HEK293 (cell line): ENCODE measurements at regions not wholly inside any gene's neighbourhood (a gene's known extent, or its start where the extent isn't known, plus 50 kb on each side); places are given as distances from the start of the nearest gene placed in this dataset.

ENCODE experiments used
- CTCF ChIA-PET: fragments of 350-600 bp; formaldehyde crosslinking; extraction: SDS; loops from one replicate; lab custom pipeline; 2021; ENCODE audit warnings: antibody characterized with exemption; lab: Yijun Ruan, JAX
- POLR2A ChIA-PET: fragments of 300-600 bp; formaldehyde crosslinking; extraction: SDS; loops from one replicate; lab custom pipeline; 2020; ENCODE audit warnings: antibody characterized with exemption, inconsistent platforms; lab: Yijun Ruan, JAX
- H3K27ac ChIP-seq: fragments of 200-500 bp; sonication (Bioruptor generic); 2 replicates; pipeline ENCODE4 v1.5.1; 2014; ENCODE audit warnings: low read depth, low read length, control low read depth, inconsistent platforms; ENCODE audit errors: extremely low read depth
- H3K36me3 ChIP-seq, 2 experiments: fragments of 200-500 bp in 1 of 2; sonication (Bioruptor generic) in 1 of 2; 1 replicate in 1 of 2; 2 replicates in 1 of 2; pipeline ENCODE4 v1.5.1; 2014 to 2017; ENCODE audit warnings: inconsistent platforms in 2 of 2, low read length in 2 of 2; ENCODE audit not compliant: control insufficient read depth in 2 of 2, insufficient read depth in 1 of 2
- H3K4me1 ChIP-seq: fragments of 200-500 bp; sonication (Bioruptor generic); 2 replicates; pipeline ENCODE4 v1.5.1; 2014; ENCODE audit warnings: mild to moderate bottlenecking, low read length, inconsistent platforms; ENCODE audit not compliant: control insufficient read depth, insufficient read depth
- H3K4me3 ChIP-seq: 2 replicates; pipeline ENCODE4 v1.5.1; 2011; ENCODE audit warnings: low read depth, mild to moderate bottlenecking, control low read depth, low read length, moderate library complexity
- H3K9me3 ChIP-seq: fragments of 200-500 bp; sonication (Bioruptor generic); 2 replicates; pipeline ENCODE4 v1.5.1; 2014; ENCODE audit warnings: low read depth, low read length, inconsistent platforms; ENCODE audit not compliant: control insufficient read depth, insufficient read depth
- AEBP2 ChIP-seq: fragments of 450-650 bp; formaldehyde crosslinking; IDR thresholded peaks from 2 replicates; pipeline ENCODE4 v1.5.1; 2016; ENCODE audit warnings: missing biosample characterization, missing genetic modification characterization, borderline replicate concordance
- FEZF1 ChIP-seq: fragments of 450-650 bp; formaldehyde crosslinking; IDR thresholded peaks from 2 replicates; pipeline ENCODE4 v1.5.1; 2016; ENCODE audit warnings: missing biosample characterization, missing genetic modification characterization
- OVOL3 ChIP-seq: fragments of 450-650 bp; formaldehyde crosslinking; IDR thresholded peaks from 2 replicates; pipeline ENCODE4 v1.5.1; 2016; ENCODE audit warnings: missing biosample characterization, missing genetic modification characterization
- SALL2 ChIP-seq: fragments of 450-650 bp; formaldehyde crosslinking; IDR thresholded peaks from 2 replicates; pipeline ENCODE4 v1.5.0; 2017; ENCODE audit warnings: missing biosample characterization, mild to moderate bottlenecking, missing genetic modification characterization, borderline replicate concordance
- TCF7L2 ChIP-seq: IDR thresholded peaks from 2 replicates; pipeline ENCODE4 v1.6.1; 2011; ENCODE audit warnings: low read depth, mild to moderate bottlenecking, inconsistent platforms, low read length, moderate library complexity, borderline replicate concordance
- ZBTB10 ChIP-seq: fragments of 450-650 bp; formaldehyde crosslinking; IDR thresholded peaks from 2 replicates; pipeline ENCODE4 v1.5.1; 2016; ENCODE audit warnings: missing biosample characterization, missing genetic modification characterization
- ZBTB20 ChIP-seq: fragments of 450-650 bp; formaldehyde crosslinking; IDR thresholded peaks from 2 replicates; pipeline ENCODE4 v1.5.1; 2016; ENCODE audit warnings: missing biosample characterization, missing genetic modification characterization
- ZNF132 ChIP-seq: fragments of 450-650 bp; formaldehyde crosslinking; IDR thresholded peaks from 2 replicates; pipeline ENCODE4 v1.5.1; 2017; ENCODE audit warnings: missing biosample characterization, missing genetic modification characterization, borderline replicate concordance
- ZNF133 ChIP-seq: fragments of 450-650 bp; formaldehyde crosslinking; IDR thresholded peaks from 2 replicates; pipeline ENCODE4 v1.5.1; 2016; ENCODE audit warnings: missing biosample characterization, missing genetic modification characterization
- ZNF184 ChIP-seq: fragments of 450-650 bp; IDR thresholded peaks from 2 replicates; pipeline ENCODE4 v1.5.1; 2018; ENCODE audit warnings: missing biosample characterization, mild to moderate bottlenecking, missing genetic modification characterization
- ZNF24 ChIP-seq: fragments of 450-650 bp; formaldehyde crosslinking; IDR thresholded peaks from 2 replicates; pipeline ENCODE4 v1.5.1; 2016; ENCODE audit warnings: missing biosample characterization, missing genetic modification characterization
- ZNF302 ChIP-seq: fragments of 450-650 bp; formaldehyde crosslinking; IDR thresholded peaks from 2 replicates; pipeline ENCODE4 v1.5.1; 2016; ENCODE audit warnings: missing biosample characterization, missing genetic modification characterization, low read depth
- ZNF350 ChIP-seq: fragments of 450-650 bp; formaldehyde crosslinking; IDR thresholded peaks from 2 replicates; pipeline ENCODE4 v1.5.0; 2017; ENCODE audit warnings: missing biosample characterization, mild to moderate bottlenecking, missing genetic modification characterization
- ZNF366 ChIP-seq: fragments of 450-650 bp; formaldehyde crosslinking; conservative IDR thresholded peaks from 2 replicates; pipeline ENCODE4 v1.5.1; 2016; ENCODE audit warnings: missing biosample characterization, missing genetic modification characterization
- ZNF426 ChIP-seq: fragments of 450-650 bp; formaldehyde crosslinking; IDR thresholded peaks from 2 replicates; pipeline ENCODE4 v1.5.1; 2017; ENCODE audit warnings: missing biosample characterization, missing genetic modification characterization, mild to moderate bottlenecking, inconsistent platforms, moderate library complexity
- ZNF558 ChIP-seq: fragments of 450-650 bp; formaldehyde crosslinking; IDR thresholded peaks from 2 replicates; pipeline ENCODE4 v1.5.1; 2016; ENCODE audit warnings: missing biosample characterization, missing genetic modification characterization
- ZNF629 ChIP-seq: fragments of 450-650 bp; formaldehyde crosslinking; IDR thresholded peaks from 2 replicates; pipeline ENCODE4 v1.5.1; 2017; ENCODE audit warnings: missing biosample characterization, missing genetic modification characterization
- ZNF830 ChIP-seq: fragments of 450-650 bp; IDR thresholded peaks from 2 replicates; pipeline ENCODE4 v1.5.0; 2018; ENCODE audit warnings: missing biosample characterization, missing genetic modification characterization, low read depth, mild to moderate bottlenecking, moderate library complexity
- ZXDB ChIP-seq: fragments of 450-650 bp; formaldehyde crosslinking; IDR thresholded peaks from 2 replicates; pipeline ENCODE4 v1.5.1; 2016; ENCODE audit warnings: missing biosample characterization, missing genetic modification characterization
- TF ChIP-seq, protein P1 (sequence below): fragments of 450-650 bp; formaldehyde crosslinking; IDR thresholded peaks from 2 replicates; pipeline ENCODE4 v1.5.1; 2016; ENCODE audit warnings: missing biosample characterization, missing genetic modification characterization
- TF ChIP-seq, protein P2 (sequence below): fragments of 450-650 bp; formaldehyde crosslinking; IDR thresholded peaks from 2 replicates; pipeline ENCODE4 v1.5.1; 2016; ENCODE audit warnings: missing biosample characterization, missing genetic modification characterization

GRCh38 chr5:93967923-93968322, 226.5 kb upstream of the POU5F2 start (continued):
- TF ChIP-seq, protein P1, sequence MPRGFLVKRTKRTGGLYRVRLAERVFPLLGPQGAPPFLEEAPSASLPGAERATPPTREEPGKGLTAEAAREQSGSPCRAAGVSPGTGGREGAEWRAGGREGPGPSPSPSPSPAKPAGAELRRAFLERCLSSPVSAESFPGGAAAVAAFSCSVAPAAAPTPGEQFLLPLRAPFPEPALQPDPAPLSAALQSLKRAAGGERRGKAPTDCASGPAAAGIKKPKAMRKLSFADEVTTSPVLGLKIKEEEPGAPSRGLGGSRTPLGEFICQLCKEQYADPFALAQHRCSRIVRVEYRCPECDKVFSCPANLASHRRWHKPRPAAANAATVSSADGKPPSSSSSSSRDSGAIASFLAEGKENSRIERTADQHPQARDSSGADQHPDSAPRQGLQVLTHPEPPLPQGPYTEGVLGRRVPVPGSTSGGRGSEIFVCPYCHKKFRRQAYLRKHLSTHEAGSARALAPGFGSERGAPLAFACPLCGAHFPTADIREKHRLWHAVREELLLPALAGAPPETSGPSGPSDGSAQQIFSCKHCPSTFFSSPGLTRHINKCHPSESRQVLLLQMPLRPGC (tag by site-specific recombination), result peak; percentile 63; the same call in 1 of the 2 replicates
- TF ChIP-seq ZNF366 (tag by site-specific recombination) (peak; percentile 69), ZNF302 (tag by site-specific recombination) (peak; percentile 31; the same call in 1 of the 2 replicates), FEZF1 (tag by site-specific recombination) (peak; percentile 96), ZNF24 (0 out of 2 replicates have a peak, but pooled peaks have one; percentile 58), ZNF426 (tag by site-specific recombination) (no peak), ZXDB (tag by site-specific recombination) (peak; percentile 73), AEBP2 (tag by site-specific recombination) (no peak), OVOL3 (tag by site-specific recombination) (peak; percentile 75; the same call in 1 of the 2 replicates)

DNA sequence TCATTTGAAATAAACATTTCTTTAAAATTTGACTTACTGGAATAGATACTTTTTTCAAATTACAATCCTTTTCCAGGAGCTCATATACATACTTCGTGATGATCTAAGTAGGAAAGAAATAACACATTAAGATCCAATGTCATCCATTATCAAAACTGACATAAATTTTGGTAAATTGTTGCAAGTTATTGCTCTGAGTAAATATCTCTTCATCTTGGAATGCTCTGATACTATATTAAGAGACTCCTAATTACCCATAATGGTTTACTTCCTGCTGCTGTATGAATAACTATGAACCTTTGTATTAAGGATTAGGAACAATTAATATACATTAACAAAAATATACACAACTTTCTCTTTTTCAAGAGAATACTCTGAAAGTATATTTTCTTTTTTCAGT, 223.0 kb upstream of the POU5F2 start:
- CTCF ChIA-PET, result no interaction called here
- no peak for TF ChIP-seq ZBTB10 (tag by site-specific recombination)
- TF ChIP-seq, protein P2, sequence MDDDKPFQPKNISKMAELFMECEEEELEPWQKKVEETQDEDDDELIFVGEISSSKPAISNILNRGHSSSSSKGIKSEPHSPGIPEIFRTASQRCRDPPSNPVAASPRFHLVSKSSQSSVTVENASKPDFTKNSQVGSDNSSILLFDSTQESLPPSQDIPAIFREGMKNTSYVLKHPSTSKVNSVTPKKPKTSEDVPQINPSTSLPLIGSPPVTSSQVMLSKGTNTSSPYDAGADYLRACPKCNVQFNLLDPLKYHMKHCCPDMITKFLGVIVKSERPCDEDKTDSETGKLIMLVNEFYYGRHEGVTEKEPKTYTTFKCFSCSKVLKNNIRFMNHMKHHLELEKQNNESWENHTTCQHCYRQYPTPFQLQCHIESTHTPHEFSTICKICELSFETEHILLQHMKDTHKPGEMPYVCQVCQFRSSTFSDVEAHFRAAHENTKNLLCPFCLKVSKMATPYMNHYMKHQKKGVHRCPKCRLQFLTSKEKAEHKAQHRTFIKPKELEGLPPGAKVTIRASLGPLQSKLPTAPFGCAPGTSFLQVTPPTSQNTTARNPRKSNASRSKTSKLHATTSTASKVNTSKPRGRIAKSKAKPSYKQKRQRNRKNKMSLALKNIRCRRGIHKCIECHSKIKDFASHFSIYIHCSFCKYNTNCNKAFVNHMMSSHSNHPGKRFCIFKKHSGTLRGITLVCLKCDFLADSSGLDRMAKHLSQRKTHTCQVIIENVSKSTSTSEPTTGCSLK (tag by site-specific recombination), result no peak
- no peak for TF ChIP-seq ZNF558 (tag by site-specific recombination)
- TF ChIP-seq SALL2 (tag by site-specific recombination), result no peak
- no peak for TF ChIP-seq ZNF184 (tag by site-specific recombination)
- no peak for TF ChIP-seq TCF7L2
- no peak for TF ChIP-seq ZBTB20 (tag by site-specific recombination)
- no peak for TF ChIP-seq ZNF132 (tag by site-specific recombination)
- no peak for TF ChIP-seq ZNF133 (tag by site-specific recombination)
- TF ChIP-seq ZNF830 (tag by site-specific recombination), result no peak
- TF ChIP-seq ZNF629 (tag by site-specific recombination), result no peak
- no peak for TF ChIP-seq ZNF350
- H3K4me3 ChIP-seq, result no peak overlapping the region
- H3K36me3 ChIP-seq, result no peaks in the 10 kb centered on the region
- no peaks in the 10 kb centered on the region for H3K9me3 ChIP-seq
- H3K4me1 ChIP-seq, result peaks cover 6% of the 10 kb centered on the region
- no peak overlapping the region for H3K27ac ChIP-seq
- POLR2A ChIA-PET, result no interaction called here
